ENCODE measurements at regions not wholly inside any gene's neighbourhood (a gene's known extent, or its start where the extent isn't known, plus 50 kb on each side); places are given as distances from the start of the nearest gene placed in this dataset.

DNA sequence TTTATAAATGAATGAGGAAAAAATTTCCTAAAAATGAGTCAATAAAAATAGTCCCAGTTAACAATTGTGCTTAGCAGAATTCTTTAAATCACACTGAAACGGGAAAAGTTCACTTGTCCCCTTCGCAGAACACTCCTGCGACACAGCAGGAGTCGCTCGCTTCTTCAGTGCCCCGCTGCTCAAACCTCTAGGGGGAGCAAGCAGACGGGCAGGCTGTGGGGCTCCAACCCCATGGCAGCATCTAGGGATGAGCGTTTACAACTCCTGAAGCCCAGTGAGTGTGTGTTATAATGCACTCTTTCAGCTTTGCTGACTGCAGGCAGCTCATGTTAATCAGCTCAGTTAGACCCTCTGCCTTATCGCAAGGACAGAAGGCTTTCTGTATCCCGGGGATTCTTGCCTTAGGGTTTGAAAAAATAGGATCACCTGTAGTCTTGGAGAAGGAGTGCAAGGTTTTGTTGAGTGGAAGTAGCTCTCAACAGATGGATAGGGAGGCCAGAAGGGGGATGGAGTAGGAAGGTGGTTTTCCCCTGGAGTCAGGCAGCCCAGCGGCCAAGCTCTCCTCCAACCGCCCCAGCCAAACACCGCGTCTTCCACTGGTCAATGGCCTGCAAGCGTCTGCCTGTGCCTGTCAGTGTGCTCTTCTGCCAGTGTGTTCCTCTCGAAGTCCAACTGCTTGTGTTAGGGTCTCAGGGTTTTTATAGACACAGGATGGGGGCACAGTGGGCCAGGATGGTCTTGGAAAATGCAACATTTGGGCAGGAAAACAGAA, 1977.7 kb upstream of the LRRTM1 start:
- TF ChIP-seq TEAD4 (IDR thresholded peaks at IDR 0.05): no peak
- TF ChIP-seq, protein P1, sequence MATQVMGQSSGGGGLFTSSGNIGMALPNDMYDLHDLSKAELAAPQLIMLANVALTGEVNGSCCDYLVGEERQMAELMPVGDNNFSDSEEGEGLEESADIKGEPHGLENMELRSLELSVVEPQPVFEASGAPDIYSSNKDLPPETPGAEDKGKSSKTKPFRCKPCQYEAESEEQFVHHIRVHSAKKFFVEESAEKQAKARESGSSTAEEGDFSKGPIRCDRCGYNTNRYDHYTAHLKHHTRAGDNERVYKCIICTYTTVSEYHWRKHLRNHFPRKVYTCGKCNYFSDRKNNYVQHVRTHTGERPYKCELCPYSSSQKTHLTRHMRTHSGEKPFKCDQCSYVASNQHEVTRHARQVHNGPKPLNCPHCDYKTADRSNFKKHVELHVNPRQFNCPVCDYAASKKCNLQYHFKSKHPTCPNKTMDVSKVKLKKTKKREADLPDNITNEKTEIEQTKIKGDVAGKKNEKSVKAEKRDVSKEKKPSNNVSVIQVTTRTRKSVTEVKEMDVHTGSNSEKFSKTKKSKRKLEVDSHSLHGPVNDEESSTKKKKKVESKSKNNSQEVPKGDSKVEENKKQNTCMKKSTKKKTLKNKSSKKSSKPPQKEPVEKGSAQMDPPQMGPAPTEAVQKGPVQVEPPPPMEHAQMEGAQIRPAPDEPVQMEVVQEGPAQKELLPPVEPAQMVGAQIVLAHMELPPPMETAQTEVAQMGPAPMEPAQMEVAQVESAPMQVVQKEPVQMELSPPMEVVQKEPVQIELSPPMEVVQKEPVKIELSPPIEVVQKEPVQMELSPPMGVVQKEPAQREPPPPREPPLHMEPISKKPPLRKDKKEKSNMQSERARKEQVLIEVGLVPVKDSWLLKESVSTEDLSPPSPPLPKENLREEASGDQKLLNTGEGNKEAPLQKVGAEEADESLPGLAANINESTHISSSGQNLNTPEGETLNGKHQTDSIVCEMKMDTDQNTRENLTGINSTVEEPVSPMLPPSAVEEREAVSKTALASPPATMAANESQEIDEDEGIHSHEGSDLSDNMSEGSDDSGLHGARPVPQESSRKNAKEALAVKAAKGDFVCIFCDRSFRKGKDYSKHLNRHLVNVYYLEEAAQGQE (IDR thresholded peaks at IDR 0.05; ENCODE audit: low read depth): no peak
- TF ChIP-seq, protein P2, sequence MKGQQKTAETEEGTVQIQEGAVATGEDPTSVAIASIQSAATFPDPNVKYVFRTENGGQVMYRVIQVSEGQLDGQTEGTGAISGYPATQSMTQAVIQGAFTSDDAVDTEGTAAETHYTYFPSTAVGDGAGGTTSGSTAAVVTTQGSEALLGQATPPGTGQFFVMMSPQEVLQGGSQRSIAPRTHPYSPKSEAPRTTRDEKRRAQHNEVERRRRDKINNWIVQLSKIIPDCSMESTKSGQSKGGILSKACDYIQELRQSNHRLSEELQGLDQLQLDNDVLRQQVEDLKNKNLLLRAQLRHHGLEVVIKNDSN (IDR thresholded peaks at IDR 0.05): no peak
- TF ChIP-seq FOXM1 (IDR thresholded peaks at IDR 0.05; ENCODE audit: borderline replicate concordance, low read depth): no peak

DNA sequence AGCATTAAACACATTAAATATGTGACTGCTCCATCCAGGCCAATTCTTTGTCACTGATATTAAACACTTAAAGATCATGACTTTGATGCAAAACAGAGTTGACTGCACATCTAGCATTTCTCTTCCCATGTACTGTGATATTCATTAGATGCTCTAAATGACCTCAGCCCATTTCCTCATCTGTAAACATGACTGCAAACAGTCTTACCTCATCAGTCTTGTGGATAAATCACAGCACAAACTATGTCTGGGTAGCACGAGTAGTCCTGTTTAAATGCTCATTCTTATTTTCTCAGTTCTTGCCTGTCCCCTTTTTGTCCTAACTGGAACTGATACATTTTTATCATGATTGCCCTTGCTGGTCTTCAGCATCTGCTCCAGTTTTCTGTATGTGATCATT, 1974.8 kb upstream of the LRRTM1 start:
- TF ChIP-seq, protein P1 (IDR thresholded peaks at IDR 0.05; ENCODE audit: low read depth): no peak
- TF ChIP-seq, protein P2 (IDR thresholded peaks at IDR 0.05): no peak
- TF ChIP-seq FOXM1 (IDR thresholded peaks at IDR 0.05; ENCODE audit: borderline replicate concordance, low read depth): no peak
- TF ChIP-seq, protein P3, sequence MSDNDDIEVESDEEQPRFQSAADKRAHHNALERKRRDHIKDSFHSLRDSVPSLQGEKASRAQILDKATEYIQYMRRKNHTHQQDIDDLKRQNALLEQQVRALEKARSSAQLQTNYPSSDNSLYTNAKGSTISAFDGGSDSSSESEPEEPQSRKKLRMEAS (IDR thresholded peaks at IDR 0.05): no peak
- TF ChIP-seq TCF12 (IDR thresholded peaks at IDR 0.05; ENCODE audit: low read depth): no peak
- no peak for TF ChIP-seq CEBPB (IDR thresholded peaks at IDR 0.05)
- no peak for TF ChIP-seq CREB1 (IDR thresholded peaks at IDR 0.05; ENCODE audit: low read depth)
- TF ChIP-seq NFIC (IDR thresholded peaks at IDR 0.05): no peak
- no peak for TF ChIP-seq RAD21 (IDR thresholded peaks at IDR 0.05; ENCODE audit: low read depth)
- TF ChIP-seq EGR1 (IDR thresholded peaks at IDR 0.05): no peak
- TF ChIP-seq EP300 (IDR thresholded peaks at IDR 0.05; ENCODE audit: borderline replicate concordance): no peak
- no peak for TF ChIP-seq ZBTB7A (IDR thresholded peaks at IDR 0.05; ENCODE audit: low read depth)
- no peak for TF ChIP-seq TAF1 (IDR thresholded peaks at IDR 0.05; ENCODE audit: low read depth)
- no peak for TF ChIP-seq YY1 (IDR thresholded peaks at IDR 0.05; ENCODE audit: low read depth)
- TF ChIP-seq TEAD4 (IDR thresholded peaks at IDR 0.05): no peak

DNA sequence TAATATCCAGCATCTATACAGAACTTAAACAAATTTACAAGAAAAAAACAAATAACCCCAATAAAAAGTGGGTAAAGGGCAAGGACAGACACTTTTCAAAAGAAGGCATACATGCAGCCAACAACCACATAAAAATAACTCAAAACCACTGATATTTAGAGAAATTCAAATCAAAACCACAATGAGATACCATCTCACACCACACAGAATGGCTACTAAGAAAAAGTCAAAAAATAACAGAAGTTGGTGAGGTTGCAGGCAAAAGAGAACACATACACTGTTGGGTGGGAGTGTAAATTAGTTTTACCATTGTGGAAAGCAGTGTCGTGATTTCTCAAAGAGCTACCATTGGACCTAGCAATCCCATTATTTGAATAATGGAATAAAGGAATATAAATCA, 1973.9 kb upstream of the LRRTM1 start:
- TF ChIP-seq FOXM1 (IDR thresholded peaks at IDR 0.05; ENCODE audit: borderline replicate concordance, low read depth) (no peak), CEBPB (IDR thresholded peaks at IDR 0.05) (no peak), TEAD4 (IDR thresholded peaks at IDR 0.05) (no peak), TAF1 (IDR thresholded peaks at IDR 0.05; ENCODE audit: low read depth) (no peak), RAD21 (IDR thresholded peaks at IDR 0.05; ENCODE audit: low read depth) (no peak), CREB1 (IDR thresholded peaks at IDR 0.05; ENCODE audit: low read depth) (no peak), NFIC (IDR thresholded peaks at IDR 0.05) (no peak), EGR1 (IDR thresholded peaks at IDR 0.05) (no peak), TCF12 (IDR thresholded peaks at IDR 0.05; ENCODE audit: low read depth) (no peak), YY1 (IDR thresholded peaks at IDR 0.05; ENCODE audit: low read depth) (no peak), ZBTB7A (IDR thresholded peaks at IDR 0.05; ENCODE audit: low read depth) (no peak), EP300 (IDR thresholded peaks at IDR 0.05; ENCODE audit: borderline replicate concordance) (no peak)
- TF ChIP-seq, protein P1 (IDR thresholded peaks at IDR 0.05; ENCODE audit: low read depth): no peak
- TF ChIP-seq, protein P2 (IDR thresholded peaks at IDR 0.05): no peak
- TF ChIP-seq, protein P3 (IDR thresholded peaks at IDR 0.05): no peak

DNA sequence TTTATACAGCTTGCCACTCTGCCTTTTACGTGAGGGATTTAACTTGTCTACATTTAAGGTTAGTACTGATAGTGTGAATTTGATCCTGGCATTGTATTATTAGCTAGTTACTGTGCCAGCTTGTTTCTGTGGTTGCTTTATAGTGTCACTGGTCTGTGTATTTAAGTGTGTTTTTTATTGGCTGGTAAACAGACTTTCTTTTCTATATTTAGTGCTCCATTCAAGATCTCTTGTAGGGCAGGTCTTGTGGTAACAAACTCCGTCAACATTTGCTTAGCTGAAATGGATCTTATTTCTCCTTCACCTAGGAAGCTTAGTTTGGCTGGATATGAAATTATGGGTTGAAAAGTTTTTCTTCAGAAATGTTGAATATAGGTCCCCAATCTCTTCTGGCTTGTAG, 1971.0 kb upstream of the LRRTM1 start:
- TF ChIP-seq RAD21 (IDR thresholded peaks at IDR 0.05; ENCODE audit: low read depth) (no peak), TCF12 (IDR thresholded peaks at IDR 0.05; ENCODE audit: low read depth) (no peak), NFIC (IDR thresholded peaks at IDR 0.05) (no peak), TAF1 (IDR thresholded peaks at IDR 0.05; ENCODE audit: low read depth) (no peak), ZBTB7A (IDR thresholded peaks at IDR 0.05; ENCODE audit: low read depth) (no peak), YY1 (IDR thresholded peaks at IDR 0.05; ENCODE audit: low read depth) (no peak), FOXM1 (IDR thresholded peaks at IDR 0.05; ENCODE audit: borderline replicate concordance, low read depth) (no peak), CEBPB (IDR thresholded peaks at IDR 0.05) (no peak), TEAD4 (IDR thresholded peaks at IDR 0.05) (no peak), EGR1 (IDR thresholded peaks at IDR 0.05) (no peak), CREB1 (IDR thresholded peaks at IDR 0.05; ENCODE audit: low read depth) (no peak), EP300 (IDR thresholded peaks at IDR 0.05; ENCODE audit: borderline replicate concordance) (no peak)
- TF ChIP-seq, protein P1 (IDR thresholded peaks at IDR 0.05; ENCODE audit: low read depth): no peak
- TF ChIP-seq, protein P3 (IDR thresholded peaks at IDR 0.05): no peak
- TF ChIP-seq, protein P2 (IDR thresholded peaks at IDR 0.05): no peak
